COR-L47 (cell line): ENCODE measurements at regions not wholly inside any gene's neighbourhood (a gene's known extent, or its start where the extent isn't known, plus 50 kb on each side); places are given as distances from the start of the nearest gene placed in this dataset.
A peak's percentile ranks its signal among the peaks of the same experiment; 100 is the strongest.
"Not testable (repeated sequence)": the region's sequence is repeated elsewhere in the genome, so short reads cannot be mapped to it uniquely, and the experiment has no call there.

Experiments
- DNase-seq: peaks from one replicate; lab custom pipeline; 2025; lab: John Stamatoyannopoulos, UW

DNA sequence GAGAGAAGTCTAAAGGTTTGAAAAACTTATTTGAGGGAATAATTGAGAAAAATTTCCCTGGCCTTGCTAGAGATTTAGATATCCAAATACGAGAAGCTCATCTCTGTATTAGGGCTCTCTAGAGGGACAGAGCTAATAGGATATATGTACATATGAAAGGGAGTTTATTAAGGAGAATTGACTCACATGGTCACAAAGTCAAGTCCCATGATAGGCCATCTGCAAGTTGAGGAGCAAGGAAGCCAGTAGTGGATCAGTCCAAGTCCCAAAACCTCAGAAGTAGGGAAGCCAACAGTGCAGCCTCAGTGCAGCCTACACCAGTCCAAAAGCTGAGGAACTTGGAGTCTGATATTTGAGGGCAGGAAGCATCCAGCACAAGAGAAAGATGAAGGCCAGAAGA is 126.7 kb downstream of the PJA2 start:
- not testable (repeated sequence) for DNase-seq

- DNase-seq = peak; percentile 92
These were observed 128.6 kb downstream of the PJA2 start for GRCh38 chr5:109281136-109281690.

GRCh38 chr5:109278141-109278540 is 131.6 kb downstream of the PJA2 start:
- no peak for DNase-seq

DNA sequence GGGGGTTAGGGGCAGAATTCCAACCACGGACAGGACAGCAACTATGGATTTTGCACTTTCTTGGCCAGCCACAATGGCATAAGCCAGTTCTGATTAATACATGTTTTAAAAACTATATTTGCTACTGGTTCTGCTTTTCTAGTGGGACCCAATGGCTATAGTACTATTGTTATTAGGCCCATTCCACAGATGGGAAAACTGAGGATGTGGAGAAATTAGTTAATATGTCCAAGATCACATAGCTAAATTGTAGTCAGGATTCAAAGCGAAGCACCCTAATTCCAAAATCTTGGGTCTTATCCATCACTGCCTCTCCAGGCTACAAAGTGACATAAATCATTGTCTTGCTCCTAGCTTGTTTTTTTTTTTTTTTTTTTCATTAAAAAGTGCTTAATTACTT is 133.9 kb downstream of the PJA2 start:
- DNase-seq = no peak

GRCh38 chr5:109273594-109273993 is 136.2 kb downstream of the PJA2 start:
- DNase-seq = no peak

DNA sequence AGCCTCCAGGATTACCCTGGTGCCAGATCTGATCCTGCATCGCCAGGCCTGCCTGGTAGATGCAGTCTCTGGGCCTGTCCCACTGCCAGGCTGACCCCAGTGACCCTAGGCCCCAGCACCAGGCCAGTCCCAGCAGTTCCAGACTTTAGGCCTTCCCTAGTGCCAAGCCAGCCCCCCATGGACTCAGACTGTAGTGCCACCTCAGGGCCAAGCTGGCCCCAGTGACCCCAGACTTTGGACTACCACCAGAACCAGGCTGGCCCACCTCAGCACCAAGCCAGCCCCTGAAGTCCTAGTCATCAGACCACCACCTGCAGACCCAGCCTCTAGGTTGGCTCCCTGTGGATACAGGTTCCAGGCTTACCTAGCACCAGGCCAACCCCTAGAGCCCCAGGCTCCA is 142.5 kb downstream of the PJA2 start:
- DNase-seq = no peak

DNA sequence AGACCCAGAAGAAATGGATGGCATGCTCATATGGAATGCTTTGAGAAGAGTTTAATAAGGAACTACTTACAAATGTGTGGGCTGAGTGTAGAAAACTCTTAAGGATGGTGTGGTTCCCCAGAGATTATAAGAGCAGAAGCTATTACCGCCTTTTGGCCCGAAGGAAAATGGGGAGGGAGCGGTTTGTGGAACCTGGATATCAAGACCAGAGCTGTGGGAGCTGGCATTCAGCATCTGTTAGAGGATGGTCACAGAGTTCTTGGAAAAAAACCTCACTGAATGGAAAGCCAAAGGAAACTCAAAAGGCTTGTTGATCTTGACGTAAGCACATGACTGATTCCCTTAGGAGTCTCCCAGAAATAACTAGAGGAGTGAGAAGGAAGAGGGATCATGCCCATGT is 151.0 kb downstream of the PJA2 start:
- DNase-seq = no peak

DNA sequence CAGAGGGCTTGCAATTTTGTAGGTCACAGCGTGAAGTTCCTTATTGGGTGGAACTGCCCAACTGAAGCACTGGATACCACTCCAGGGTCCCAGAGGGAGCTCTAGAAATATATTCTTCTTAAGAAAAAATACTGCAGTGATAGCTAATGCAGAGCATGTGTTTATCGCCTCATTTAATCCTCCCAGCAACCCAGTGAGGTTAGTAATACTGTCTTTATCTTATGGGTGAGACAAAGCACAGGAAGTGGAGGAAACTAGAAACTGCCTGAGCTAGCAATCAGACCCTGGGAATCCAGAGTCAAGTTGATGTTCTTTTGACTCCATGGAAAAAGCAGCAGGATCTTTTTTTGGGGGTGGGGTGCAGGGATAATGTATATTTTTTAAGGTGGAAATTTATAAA is 153.3 kb downstream of the PJA2 start:
- no peak for DNase-seq

- no peak for DNase-seq
These were observed 155.3 kb downstream of the PJA2 start for GRCh38 chr5:109254511-109254910.

GRCh38 chr5:109253262-109253661 is 156.5 kb downstream of the PJA2 start:
- DNase-seq = no peak

DNA sequence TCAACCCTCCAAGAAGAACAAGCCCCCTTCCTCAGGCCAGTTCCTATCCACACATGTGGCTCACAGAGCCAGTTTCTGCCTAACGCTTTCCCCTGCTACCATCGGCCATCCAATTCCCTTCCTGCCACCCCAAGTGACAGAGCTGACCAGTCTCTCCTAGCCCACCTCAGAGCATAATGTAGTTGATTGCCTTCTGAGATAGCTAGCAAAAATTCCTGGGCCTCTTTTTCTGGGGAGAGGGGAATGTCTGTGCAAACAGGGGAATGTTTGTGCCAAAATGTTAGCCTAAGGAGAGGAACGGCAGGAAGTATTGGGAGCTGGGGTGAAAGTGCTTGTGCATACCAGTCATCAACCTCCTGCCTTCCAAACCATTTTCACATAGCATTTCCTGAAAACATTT is 157.0 kb downstream of the PJA2 start:
- no peak for DNase-seq

DNA sequence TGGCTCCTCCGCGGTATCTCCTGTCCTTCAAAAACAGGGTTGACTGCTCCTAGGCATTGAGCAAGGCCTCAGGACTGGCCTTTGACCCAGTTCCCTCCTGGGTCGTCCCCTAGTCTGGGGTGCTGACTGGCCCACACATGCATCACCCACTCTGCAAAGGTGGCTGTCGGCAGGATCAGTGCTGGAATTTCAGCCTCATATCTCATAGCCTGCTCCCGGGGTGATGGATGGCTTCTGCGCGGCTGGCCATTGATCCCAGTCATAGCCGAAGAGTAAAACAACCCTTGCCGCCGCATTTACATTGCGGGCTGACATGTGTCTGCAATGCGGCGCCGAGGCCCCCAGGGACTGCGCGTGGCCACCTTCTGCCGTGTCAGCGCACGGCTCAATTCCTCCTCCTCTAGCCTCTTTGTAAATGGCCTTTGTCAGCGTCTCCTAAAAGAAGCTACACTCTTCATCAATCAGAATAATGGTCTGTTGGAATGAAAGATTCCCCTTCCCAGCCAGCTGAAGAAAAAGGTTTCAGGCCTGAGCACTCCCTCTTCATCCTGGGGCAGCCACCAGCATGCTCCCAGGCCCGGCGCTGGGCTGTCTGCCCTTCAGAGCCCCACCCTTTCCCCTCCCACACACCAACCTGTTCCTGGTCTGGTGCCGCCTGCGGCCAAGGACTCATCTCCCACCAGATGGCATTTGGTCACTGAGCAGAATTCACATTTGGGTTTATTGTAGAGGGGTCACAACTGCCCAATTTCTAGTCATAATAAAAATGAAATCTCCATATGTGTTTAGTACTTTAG is 159.0 kb downstream of the PJA2 start:
- no peak for DNase-seq

- no peak for DNase-seq
These were observed 159.7 kb downstream of the PJA2 start for GRCh38 chr5:109250080-109250479.

- no peak for DNase-seq
These were observed 160.6 kb downstream of the PJA2 start for GRCh38 chr5:109249126-109249525.

DNA sequence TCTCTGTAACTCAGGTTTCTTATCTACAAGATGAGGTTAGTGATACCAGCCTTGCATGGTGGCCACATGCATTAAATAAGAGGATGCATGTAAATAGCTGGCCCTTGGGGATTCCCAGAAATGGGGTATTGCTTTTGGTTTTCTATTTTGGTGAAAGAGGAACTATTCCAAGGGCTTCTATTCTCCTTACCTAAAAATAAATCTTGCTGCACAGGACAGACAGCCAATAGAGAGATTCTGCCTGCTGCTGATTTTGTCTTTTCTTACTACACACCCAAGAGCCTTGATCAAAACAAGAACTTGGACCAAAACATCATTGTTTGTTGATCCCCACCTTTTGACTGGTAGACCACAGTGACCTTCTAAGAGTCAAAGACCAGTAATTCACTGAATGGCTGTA is 161.8 kb downstream of the PJA2 start:
- DNase-seq = no peak

- DNase-seq = no peak
These were observed 162.8 kb downstream of the PJA2 start for GRCh38 chr5:109246841-109247592.
